WTC11 (cell line): ENCODE measurements at regions not wholly inside any gene's neighbourhood (a gene's known extent, or its start where the extent isn't known, plus 50 kb on each side); places are given as distances from the start of the nearest gene placed in this dataset.
A peak's percentile ranks its signal among the peaks of the same experiment; 100 is the strongest.

Experiments used
- ATAC-seq: fragments of 200-7000 bp; cut with Tn5 transposase; 2 replicates; pipeline ENCODE4 v1.10.0; 2021; ENCODE audit warnings: mild to moderate bottlenecking, moderate library complexity
- CTCF ChIA-PET: fragments of 300-600 bp; sonication (Branson Sonifier 250); formaldehyde crosslinking; loops from one replicate; lab custom pipeline; 2021; ENCODE audit warnings: antibody characterized with exemption; lab: Charles Lee
- POLR2A ChIA-PET: fragments of 350-600 bp; sonication (Branson Sonifier 250); formaldehyde crosslinking; loops from one replicate; lab custom pipeline; 2021; ENCODE audit warnings: antibody characterized with exemption; lab: Charles Lee
- DNase-seq: peaks from one replicate; pipeline ENCODE4 v3.0.0; 2021; ENCODE audit warnings: low spot score
- H3K27ac Mint-ChIP-seq: 2 replicates; pipeline ENCODE4 v1.8.0; 2021; ENCODE audit warnings: mixed read lengths
- H3K27me3 Mint-ChIP-seq: 2 replicates; pipeline ENCODE4 v1.8.0; 2021; ENCODE audit warnings: low read depth, mild to moderate bottlenecking, moderate library complexity, mixed read lengths
- H3K36me3 Mint-ChIP-seq: 2 replicates; pipeline ENCODE4 v1.8.0; 2021; ENCODE audit warnings: mixed read lengths
- H3K4me1 Mint-ChIP-seq: 2 replicates; pipeline ENCODE4 v1.8.0; 2022; ENCODE audit warnings: mixed read lengths
- H3K4me3 Mint-ChIP-seq: 2 replicates; pipeline ENCODE4 v1.8.0; 2021; ENCODE audit warnings: mild to moderate bottlenecking, moderate library complexity, mixed read lengths
- H3K9me3 Mint-ChIP-seq: 2 replicates; pipeline ENCODE4 v1.8.0; 2021; ENCODE audit warnings: mixed read lengths
- ELF4 ChIP-seq: sonication (generic); formaldehyde crosslinking; IDR thresholded peaks from 2 replicates; pipeline ENCODE4 v1.8.1; 2022; ENCODE audit warnings: low read depth, mild to moderate bottlenecking, moderate library complexity, missing genetic modification reagents
- FOXK1 ChIP-seq: sonication (generic); formaldehyde crosslinking; IDR thresholded peaks from 2 replicates; pipeline ENCODE4 v1.8.0; 2022; ENCODE audit warnings: mild to moderate bottlenecking, moderate library complexity, missing genetic modification reagents
- NR1H2 ChIP-seq: sonication (generic); formaldehyde crosslinking; IDR thresholded peaks from 2 replicates; pipeline ENCODE4 v1.9.0; 2021; ENCODE audit warnings: mild to moderate bottlenecking, moderate library complexity, missing genetic modification reagents
- NR3C1 ChIP-seq: sonication (generic); formaldehyde crosslinking; conservative IDR thresholded peaks from 2 replicates; pipeline ENCODE4 v1.8.1; 2023; ENCODE audit warnings: low read depth, mild to moderate bottlenecking, missing genetic modification reagents
- RELA ChIP-seq: sonication (generic); formaldehyde crosslinking; IDR thresholded peaks from 2 replicates; pipeline ENCODE4 v1.8.1; 2022; ENCODE audit warnings: missing genetic modification reagents, mild to moderate bottlenecking, borderline replicate concordance
- SOX15 ChIP-seq: fragments of 250-450 bp; sonication (Bioruptor Pico); IDR thresholded peaks from 2 replicates; pipeline ENCODE4 v1.9.0; 2021; ENCODE audit warnings: mild to moderate bottlenecking
- TEAD1 ChIP-seq: sonication (generic); formaldehyde crosslinking; IDR thresholded peaks from 2 replicates; pipeline ENCODE4 v1.8.0; 2022; ENCODE audit warnings: mild to moderate bottlenecking, missing genetic modification reagents
- TEAD4 ChIP-seq: sonication (generic); formaldehyde crosslinking; IDR thresholded peaks from 2 replicates; pipeline ENCODE4 v1.8.0; 2022; ENCODE audit warnings: mild to moderate bottlenecking, missing genetic modification reagents
- TF ChIP-seq, protein P1 (sequence below): fragments of 250-450 bp; sonication (Bioruptor Pico); IDR thresholded peaks from 2 replicates; pipeline ENCODE4 v1.9.0; 2021; ENCODE audit warnings: moderate library complexity, mild to moderate bottlenecking, inconsistent platforms, borderline replicate concordance
- TF ChIP-seq, protein P2 (sequence below): fragments of 250-450 bp; sonication (Bioruptor Pico); IDR thresholded peaks from 2 replicates; pipeline ENCODE4 v1.9.0; 2021; ENCODE audit warnings: mild to moderate bottlenecking
- TF ChIP-seq, protein P3 (sequence below): sonication (generic); formaldehyde crosslinking; IDR thresholded peaks from 2 replicates; pipeline ENCODE4 v1.8.1; 2022; ENCODE audit warnings: low read depth, missing genetic modification reagents, borderline replicate concordance
- TF ChIP-seq, protein P4 (sequence below): sonication (generic); formaldehyde crosslinking; IDR thresholded peaks from 2 replicates; pipeline ENCODE4 v1.8.0; 2022; ENCODE audit warnings: mild to moderate bottlenecking, missing genetic modification reagents
- TF ChIP-seq, protein P5 (sequence below): sonication (generic); formaldehyde crosslinking; IDR thresholded peaks from 2 replicates; pipeline ENCODE4 v1.8.0; 2022; ENCODE audit warnings: mild to moderate bottlenecking, missing genetic modification reagents
- TF ChIP-seq, protein P6 (sequence below): sonication (generic); formaldehyde crosslinking; IDR thresholded peaks from 2 replicates; pipeline ENCODE4 v1.8.1; 2023; ENCODE audit warnings: mild to moderate bottlenecking, missing genetic modification reagents, moderate library complexity
- TF ChIP-seq, protein P7 (sequence below): fragments of 250-450 bp; sonication (Bioruptor Pico); IDR thresholded peaks from 2 replicates; pipeline ENCODE4 v2.1.2; 2022; ENCODE audit warnings: mild to moderate bottlenecking, moderate library complexity

DNA sequence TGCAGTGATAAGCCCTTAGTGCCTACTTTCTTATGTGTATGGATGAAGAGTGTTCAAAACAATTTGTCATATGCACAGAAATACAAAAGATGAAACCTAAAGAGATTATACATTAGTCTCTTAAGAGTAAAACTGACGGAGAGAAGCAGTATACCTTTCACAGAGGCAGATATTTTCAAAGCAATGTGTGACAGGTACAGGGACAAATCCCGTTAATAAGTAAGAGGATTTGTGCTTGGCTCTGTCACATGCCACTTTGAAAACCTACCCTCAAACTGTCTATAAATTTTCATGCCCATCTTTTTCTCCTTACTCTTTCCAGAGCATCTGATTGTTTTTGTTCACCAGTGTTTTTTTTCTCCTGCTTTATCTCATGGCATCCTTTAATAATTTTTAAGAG, 741.3 kb upstream of the MMS22L start:
- ATAC-seq (no peak), DNase-seq (no peak)
- Mint-ChIP-seq H3K9me3 (no peaks in the 10 kb centered on the region), H3K36me3 (no peaks in the 10 kb centered on the region), H3K4me3 (no peak overlapping the region), H3K27ac (no peak overlapping the region), H3K4me1 (peaks cover 20% of the 10 kb centered on the region), H3K27me3 (no peaks in the 10 kb centered on the region)
- no peak for TF ChIP-seq NR1H2 (CRISPR knock-in tag)
- TF ChIP-seq FOXK1 = no peak
- TF ChIP-seq NR3C1 (CRISPR knock-in tag) = no peak
- TF ChIP-seq TEAD4 (CRISPR knock-in tag) = no peak
- TF ChIP-seq ELF4 (CRISPR knock-in tag) = no peak
- CTCF ChIA-PET = no interaction called here
- POLR2A ChIA-PET = no interaction called here

DNA sequence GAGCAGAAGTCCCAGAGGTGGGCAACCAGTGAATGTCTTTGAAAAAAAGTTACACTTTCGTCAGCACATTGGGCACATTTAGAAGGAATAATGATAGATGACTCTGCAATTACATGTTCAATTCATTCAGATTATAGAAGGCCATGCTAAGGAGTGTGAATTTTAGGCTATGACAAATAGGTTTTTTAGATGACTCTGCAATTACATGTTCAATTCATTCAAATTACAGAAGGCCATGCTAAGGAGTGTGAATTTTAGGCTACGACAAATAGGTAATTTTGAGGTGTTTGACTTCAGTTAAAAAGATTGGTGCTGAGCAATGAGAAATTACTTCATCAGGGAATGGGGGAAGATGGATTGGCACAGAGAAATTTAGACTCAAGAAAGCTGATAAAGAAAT, 744.9 kb upstream of the MMS22L start:
- Mint-ChIP-seq H3K4me1 (peaks cover 13% of the 10 kb centered on the region), H3K4me3 (no peak overlapping the region), H3K36me3 (no peaks in the 10 kb centered on the region), H3K27ac (no peak overlapping the region), H3K9me3 (no peaks in the 10 kb centered on the region), H3K27me3 (no peaks in the 10 kb centered on the region)
- TF ChIP-seq, protein P1, sequence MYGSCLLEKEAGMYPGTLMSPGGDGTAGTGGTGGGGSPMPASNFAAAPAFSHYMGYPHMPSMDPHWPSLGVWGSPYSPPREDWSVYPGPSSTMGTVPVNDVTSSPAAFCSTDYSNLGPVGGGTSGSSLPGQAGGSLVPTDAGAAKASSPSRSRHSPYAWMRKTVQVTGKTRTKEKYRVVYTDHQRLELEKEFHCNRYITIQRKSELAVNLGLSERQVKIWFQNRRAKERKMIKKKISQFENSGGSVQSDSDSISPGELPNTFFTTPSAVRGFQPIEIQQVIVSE (CRISPR knock-in tag) = no peak
- ChIA-PET POLR2A (no interaction called here), CTCF (no interaction called here)
- DNase-seq = no peak
- no peak for ATAC-seq

DNA sequence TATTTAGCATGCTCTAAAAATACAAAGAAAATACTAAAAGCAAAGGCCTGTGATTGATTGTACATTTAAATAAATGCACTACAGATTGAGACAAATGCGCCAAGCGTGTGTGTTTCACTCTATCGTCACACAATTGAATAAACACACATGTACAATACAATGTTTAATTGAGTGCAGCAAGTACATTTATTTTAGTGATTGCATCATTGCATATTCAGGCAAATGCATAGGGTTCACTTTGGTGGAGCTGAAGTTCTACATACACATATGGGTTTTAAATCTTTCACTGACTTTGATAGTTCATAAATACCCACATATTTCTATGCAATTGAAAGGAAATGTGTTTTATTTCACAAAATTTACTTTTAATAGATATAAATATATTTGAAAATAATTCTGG, 750.6 kb upstream of the MMS22L start:
- Mint-ChIP-seq H3K36me3 (no peaks in the 10 kb centered on the region; the same call in 1 of the 2 replicates), H3K9me3 (no peaks in the 10 kb centered on the region), H3K4me1 (peaks cover 38% of the 10 kb centered on the region), H3K27me3 (no peaks in the 10 kb centered on the region), H3K4me3 (no peak overlapping the region), H3K27ac (no peak overlapping the region)
- POLR2A ChIA-PET = no interaction called here
- no peak for ATAC-seq
- TF ChIP-seq, protein P2, sequence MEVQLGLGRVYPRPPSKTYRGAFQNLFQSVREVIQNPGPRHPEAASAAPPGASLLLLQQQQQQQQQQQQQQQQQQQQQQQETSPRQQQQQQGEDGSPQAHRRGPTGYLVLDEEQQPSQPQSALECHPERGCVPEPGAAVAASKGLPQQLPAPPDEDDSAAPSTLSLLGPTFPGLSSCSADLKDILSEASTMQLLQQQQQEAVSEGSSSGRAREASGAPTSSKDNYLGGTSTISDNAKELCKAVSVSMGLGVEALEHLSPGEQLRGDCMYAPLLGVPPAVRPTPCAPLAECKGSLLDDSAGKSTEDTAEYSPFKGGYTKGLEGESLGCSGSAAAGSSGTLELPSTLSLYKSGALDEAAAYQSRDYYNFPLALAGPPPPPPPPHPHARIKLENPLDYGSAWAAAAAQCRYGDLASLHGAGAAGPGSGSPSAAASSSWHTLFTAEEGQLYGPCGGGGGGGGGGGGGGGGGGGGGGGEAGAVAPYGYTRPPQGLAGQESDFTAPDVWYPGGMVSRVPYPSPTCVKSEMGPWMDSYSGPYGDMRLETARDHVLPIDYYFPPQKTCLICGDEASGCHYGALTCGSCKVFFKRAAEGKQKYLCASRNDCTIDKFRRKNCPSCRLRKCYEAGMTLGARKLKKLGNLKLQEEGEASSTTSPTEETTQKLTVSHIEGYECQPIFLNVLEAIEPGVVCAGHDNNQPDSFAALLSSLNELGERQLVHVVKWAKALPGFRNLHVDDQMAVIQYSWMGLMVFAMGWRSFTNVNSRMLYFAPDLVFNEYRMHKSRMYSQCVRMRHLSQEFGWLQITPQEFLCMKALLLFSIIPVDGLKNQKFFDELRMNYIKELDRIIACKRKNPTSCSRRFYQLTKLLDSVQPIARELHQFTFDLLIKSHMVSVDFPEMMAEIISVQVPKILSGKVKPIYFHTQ = no peak
- TF ChIP-seq, protein P3, sequence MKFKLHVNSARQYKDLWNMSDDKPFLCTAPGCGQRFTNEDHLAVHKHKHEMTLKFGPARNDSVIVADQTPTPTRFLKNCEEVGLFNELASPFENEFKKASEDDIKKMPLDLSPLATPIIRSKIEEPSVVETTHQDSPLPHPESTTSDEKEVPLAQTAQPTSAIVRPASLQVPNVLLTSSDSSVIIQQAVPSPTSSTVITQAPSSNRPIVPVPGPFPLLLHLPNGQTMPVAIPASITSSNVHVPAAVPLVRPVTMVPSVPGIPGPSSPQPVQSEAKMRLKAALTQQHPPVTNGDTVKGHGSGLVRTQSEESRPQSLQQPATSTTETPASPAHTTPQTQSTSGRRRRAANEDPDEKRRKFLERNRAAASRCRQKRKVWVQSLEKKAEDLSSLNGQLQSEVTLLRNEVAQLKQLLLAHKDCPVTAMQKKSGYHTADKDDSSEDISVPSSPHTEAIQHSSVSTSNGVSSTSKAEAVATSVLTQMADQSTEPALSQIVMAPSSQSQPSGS (CRISPR knock-in tag) = no peak
- TF ChIP-seq, protein P4, sequence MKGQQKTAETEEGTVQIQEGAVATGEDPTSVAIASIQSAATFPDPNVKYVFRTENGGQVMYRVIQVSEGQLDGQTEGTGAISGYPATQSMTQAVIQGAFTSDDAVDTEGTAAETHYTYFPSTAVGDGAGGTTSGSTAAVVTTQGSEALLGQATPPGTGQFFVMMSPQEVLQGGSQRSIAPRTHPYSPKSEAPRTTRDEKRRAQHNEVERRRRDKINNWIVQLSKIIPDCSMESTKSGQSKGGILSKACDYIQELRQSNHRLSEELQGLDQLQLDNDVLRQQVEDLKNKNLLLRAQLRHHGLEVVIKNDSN (CRISPR knock-in tag) = no peak
- TF ChIP-seq, protein P5, sequence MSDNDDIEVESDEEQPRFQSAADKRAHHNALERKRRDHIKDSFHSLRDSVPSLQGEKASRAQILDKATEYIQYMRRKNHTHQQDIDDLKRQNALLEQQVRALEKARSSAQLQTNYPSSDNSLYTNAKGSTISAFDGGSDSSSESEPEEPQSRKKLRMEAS (CRISPR knock-in tag) = no peak
- CTCF ChIA-PET = interaction anchor here (0.6 kb wide), 1 partner anchor 49 kb away, joined by 4 read pairs; no protein-coding TSS in a partner anchor
- DNase-seq = no peak

DNA sequence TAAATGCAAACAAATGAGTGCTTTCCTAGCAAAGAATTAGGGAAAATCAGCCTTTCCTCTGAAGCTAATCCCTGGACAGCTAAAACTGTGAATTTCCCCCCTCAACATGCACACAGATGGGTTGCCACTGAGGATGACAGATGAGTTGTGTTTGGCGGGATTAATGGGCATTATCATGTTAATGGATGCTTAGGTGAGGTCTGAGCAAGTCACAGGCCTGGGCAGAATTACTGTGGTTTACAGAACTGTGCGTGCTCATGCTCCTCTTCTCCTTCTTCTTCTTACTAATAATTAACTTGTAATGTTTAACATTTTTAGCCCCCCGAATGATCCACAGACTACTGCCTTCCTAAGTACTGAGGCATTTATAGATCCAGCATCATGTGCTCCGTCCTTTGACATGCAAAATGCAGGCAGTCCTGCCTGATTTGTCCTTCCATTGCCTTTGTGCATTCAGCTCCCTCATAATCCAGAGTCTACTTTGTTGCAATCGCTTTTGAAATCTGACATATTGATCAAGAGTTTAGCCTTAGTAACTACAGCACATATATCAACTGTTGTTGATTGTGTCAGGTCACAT, 753.4 kb upstream of the MMS22L start:
- CTCF ChIA-PET = interaction anchor here (1.3 to 1.7 kb wide), 2 partner anchors 57 to 310 kb away, joined by 4 to 5 read pairs; no protein-coding TSS in a partner anchor
- DNase-seq = peak; percentile 17
- peaks cover 63% of the 10 kb centered on the region for H3K4me1 Mint-ChIP-seq
- TF ChIP-seq, protein P2 = no peak
- TF ChIP-seq RELA (CRISPR knock-in tag) (no peak), TEAD4 (CRISPR knock-in tag) (no peak), TEAD1 (CRISPR knock-in tag) (peak; percentile 85; the same call in 1 of the 2 replicates), SOX15 (CRISPR knock-in tag) (no peak)
- TF ChIP-seq, protein P5 (CRISPR knock-in tag) = no peak
- TF ChIP-seq, protein P6, sequence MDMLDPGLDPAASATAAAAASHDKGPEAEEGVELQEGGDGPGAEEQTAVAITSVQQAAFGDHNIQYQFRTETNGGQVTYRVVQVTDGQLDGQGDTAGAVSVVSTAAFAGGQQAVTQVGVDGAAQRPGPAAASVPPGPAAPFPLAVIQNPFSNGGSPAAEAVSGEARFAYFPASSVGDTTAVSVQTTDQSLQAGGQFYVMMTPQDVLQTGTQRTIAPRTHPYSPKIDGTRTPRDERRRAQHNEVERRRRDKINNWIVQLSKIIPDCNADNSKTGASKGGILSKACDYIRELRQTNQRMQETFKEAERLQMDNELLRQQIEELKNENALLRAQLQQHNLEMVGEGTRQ (CRISPR knock-in tag) = peak; percentile 37; the same call in 1 of the 2 replicates
- TF ChIP-seq, protein P7, sequence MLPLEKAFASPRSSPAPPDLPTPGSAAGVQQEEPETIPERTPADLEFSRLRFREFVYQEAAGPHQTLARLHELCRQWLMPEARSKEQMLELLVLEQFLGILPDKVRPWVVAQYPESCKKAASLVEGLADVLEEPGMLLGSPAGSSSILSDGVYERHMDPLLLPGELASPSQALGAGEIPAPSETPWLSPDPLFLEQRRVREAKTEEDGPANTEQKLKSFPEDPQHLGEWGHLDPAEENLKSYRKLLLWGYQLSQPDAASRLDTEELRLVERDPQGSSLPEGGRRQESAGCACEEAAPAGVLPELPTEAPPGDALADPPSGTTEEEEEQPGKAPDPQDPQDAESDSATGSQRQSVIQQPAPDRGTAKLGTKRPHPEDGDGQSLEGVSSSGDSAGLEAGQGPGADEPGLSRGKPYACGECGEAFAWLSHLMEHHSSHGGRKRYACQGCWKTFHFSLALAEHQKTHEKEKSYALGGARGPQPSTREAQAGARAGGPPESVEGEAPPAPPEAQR = no peak

More for the DNA sequence above, 753.4 kb upstream of the MMS22L start:
- Mint-ChIP-seq H3K4me3 (peak overlapping the region; percentile 38), H3K27me3 (no peaks in the 10 kb centered on the region), H3K27ac (peak overlapping the region; percentile 96), H3K36me3 (no peaks in the 10 kb centered on the region; the same call in 1 of the 2 replicates), H3K9me3 (no peaks in the 10 kb centered on the region)
- POLR2A ChIA-PET = no interaction called here
- peak; percentile 57 for ATAC-seq
